ENCODE measurements at regions not wholly inside any gene's neighbourhood (a gene's known extent, or its start where the extent isn't known, plus 50 kb on each side); places are given as distances from the start of the nearest gene placed in this dataset.

- TF ChIP-seq CTCF (IDR thresholded peaks at IDR 0.05; ENCODE audit: insufficient read depth, low read length, poor library complexity, severe bottlenecking) (no peak), EZH2phosphoT487 (conservative IDR thresholded peaks at IDR 0.05; ENCODE audit: low read length) (no peak)
Observed at GRCh38 chr2:65582364-65582763, 150.0 kb upstream of the SPRED2 start.
